Ishikawa (cell line): ENCODE measurements at regions not wholly inside any gene's neighbourhood (a gene's known extent, or its start where the extent isn't known, plus 50 kb on each side); places are given as distances from the start of the nearest gene placed in this dataset.

Experiments
- CEBPB ChIP-seq: IDR thresholded peaks from 2 replicates; pipeline ENCODE4 v1.6.1; 2012
- CREB1 ChIP-seq: IDR thresholded peaks from 2 replicates; pipeline ENCODE4 v1.6.1; 2012; ENCODE audit warnings: low read depth
- EGR1 ChIP-seq: IDR thresholded peaks from 2 replicates; pipeline ENCODE4 v1.6.1; 2012
- EP300 ChIP-seq: IDR thresholded peaks from 2 replicates; pipeline ENCODE4 v1.6.1; 2012; ENCODE audit warnings: borderline replicate concordance
- FOXM1 ChIP-seq: IDR thresholded peaks from 2 replicates; pipeline ENCODE4 v1.6.1; 2012; ENCODE audit warnings: low read depth, borderline replicate concordance
- MAX ChIP-seq: IDR thresholded peaks from 2 replicates; pipeline ENCODE4 v1.6.1; 2012
- NFIC ChIP-seq: IDR thresholded peaks from 2 replicates; pipeline ENCODE4 v1.6.1; 2012
- RAD21 ChIP-seq: IDR thresholded peaks from 2 replicates; pipeline ENCODE4 v1.6.1; 2012; ENCODE audit warnings: low read depth
- REST ChIP-seq: IDR thresholded peaks from 2 replicates; pipeline ENCODE4 v1.6.1; 2012; ENCODE audit warnings: low read depth, mild to moderate bottlenecking
- TAF1 ChIP-seq: IDR thresholded peaks from 2 replicates; pipeline ENCODE4 v1.6.1; 2012; ENCODE audit warnings: low read depth, mild to moderate bottlenecking
- TCF12 ChIP-seq: IDR thresholded peaks from 2 replicates; pipeline ENCODE4 v1.6.1; 2012; ENCODE audit warnings: low read depth
- TEAD4 ChIP-seq: IDR thresholded peaks from 2 replicates; pipeline ENCODE4 v1.6.1; 2012
- YY1 ChIP-seq: IDR thresholded peaks from 2 replicates; pipeline ENCODE4 v1.6.1; 2012; ENCODE audit warnings: low read depth
- ZBTB7A ChIP-seq: IDR thresholded peaks from 2 replicates; pipeline ENCODE4 v1.6.1; 2012; ENCODE audit warnings: low read depth
- TF ChIP-seq, protein P1 (sequence below): IDR thresholded peaks from 2 replicates; pipeline ENCODE4 v1.6.1; 2012

GRCh38 chr11:25655636-25656035 is 676.3 kb upstream of the ANO3 start:
- TF ChIP-seq TEAD4 (no peak), TCF12 (no peak), MAX (no peak), CREB1 (no peak), TAF1 (no peak), REST (no peak), YY1 (no peak), RAD21 (no peak), EGR1 (no peak), FOXM1 (no peak), EP300 (no peak), ZBTB7A (no peak), NFIC (no peak), CEBPB (no peak)
- TF ChIP-seq, protein P1, sequence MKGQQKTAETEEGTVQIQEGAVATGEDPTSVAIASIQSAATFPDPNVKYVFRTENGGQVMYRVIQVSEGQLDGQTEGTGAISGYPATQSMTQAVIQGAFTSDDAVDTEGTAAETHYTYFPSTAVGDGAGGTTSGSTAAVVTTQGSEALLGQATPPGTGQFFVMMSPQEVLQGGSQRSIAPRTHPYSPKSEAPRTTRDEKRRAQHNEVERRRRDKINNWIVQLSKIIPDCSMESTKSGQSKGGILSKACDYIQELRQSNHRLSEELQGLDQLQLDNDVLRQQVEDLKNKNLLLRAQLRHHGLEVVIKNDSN, result no peak

DNA sequence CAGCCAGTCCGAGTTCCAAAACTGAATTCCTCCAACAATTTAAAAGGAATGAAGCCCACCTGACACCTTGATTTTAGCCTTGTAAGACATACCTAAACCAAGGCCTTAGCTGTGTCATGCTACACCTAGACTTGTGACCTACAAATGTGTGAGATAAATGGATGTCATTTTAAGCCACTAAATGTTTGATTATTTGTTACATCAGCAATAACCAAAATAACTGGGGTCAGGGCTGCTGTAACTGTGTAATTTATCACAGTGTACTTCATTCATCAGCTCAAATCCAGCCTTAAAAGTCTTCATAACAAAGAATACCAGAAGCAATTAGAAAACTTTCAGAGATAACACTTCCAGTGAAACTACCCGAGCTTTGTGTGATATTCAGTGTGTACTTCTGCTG is 673.0 kb upstream of the ANO3 start:
- TF ChIP-seq MAX, result no peak
- no peak for TF ChIP-seq REST
- no peak for TF ChIP-seq TAF1
- TF ChIP-seq ZBTB7A, result no peak
- no peak for TF ChIP-seq TEAD4
- no peak for TF ChIP-seq NFIC
- no peak for TF ChIP-seq RAD21
- TF ChIP-seq, protein P1, result no peak
- no peak for TF ChIP-seq CREB1
- no peak for TF ChIP-seq YY1
- TF ChIP-seq FOXM1, result no peak
- no peak for TF ChIP-seq CEBPB
- TF ChIP-seq EGR1, result no peak
- TF ChIP-seq TCF12, result no peak

GRCh38 chr11:25659706-25660105 is 672.2 kb upstream of the ANO3 start:
- TF ChIP-seq RAD21, result no peak
- no peak for TF ChIP-seq CREB1
- no peak for TF ChIP-seq REST
- TF ChIP-seq, protein P1, result no peak
- TF ChIP-seq MAX, result no peak
- TF ChIP-seq CEBPB, result no peak
- TF ChIP-seq EP300, result no peak
- TF ChIP-seq TAF1, result no peak
- TF ChIP-seq EGR1, result no peak
- no peak for TF ChIP-seq ZBTB7A
- no peak for TF ChIP-seq TEAD4
- no peak for TF ChIP-seq TCF12
- TF ChIP-seq NFIC, result no peak
- no peak for TF ChIP-seq YY1
- TF ChIP-seq FOXM1, result no peak

DNA sequence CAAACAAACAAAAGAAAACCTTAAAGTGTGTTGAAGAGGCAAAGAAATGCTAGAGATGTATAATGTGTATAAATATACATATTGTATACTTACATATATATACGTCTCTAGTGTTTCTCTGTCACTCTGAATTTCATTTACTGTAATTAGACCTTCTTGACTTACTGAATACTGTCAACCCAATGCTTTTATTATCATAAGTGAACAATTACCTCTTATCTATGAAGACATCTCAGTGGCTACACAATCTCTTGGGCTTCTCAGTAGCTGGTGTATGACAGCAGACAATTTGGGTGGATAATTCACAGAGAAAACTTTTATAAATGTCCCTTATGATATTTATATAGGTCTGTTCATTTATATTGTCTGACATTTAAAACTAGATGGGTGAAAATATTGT is 664.1 kb upstream of the ANO3 start:
- TF ChIP-seq TAF1, result no peak
- TF ChIP-seq EP300, result no peak
- no peak for TF ChIP-seq MAX
- no peak for TF ChIP-seq EGR1
- TF ChIP-seq, protein P1, result no peak
